HG02938 (cell line): ENCODE measurements at regions not wholly inside any gene's neighbourhood (a gene's known extent, or its start where the extent isn't known, plus 50 kb on each side); places are given as distances from the start of the nearest gene placed in this dataset.

ENCODE experiments used
- ATAC-seq: cut with Tn5 transposase; IDR thresholded peaks from one replicate; pipeline ENCODE4 v1.9.1; 2021; ENCODE audit warnings: mild to moderate bottlenecking, moderate library complexity; ENCODE audit not compliant: unreplicated experiment

- ATAC-seq: no peak
Observed at GRCh38 chr2:155099784-155100183, 401.3 kb downstream of the KCNJ3 start.

- ATAC-seq: no peak
Observed at GRCh38 chr2:155095613-155096012, 397.1 kb downstream of the KCNJ3 start.

GRCh38 chr2:155080373-155080772, 381.9 kb downstream of the KCNJ3 start:
- ATAC-seq: no peak

GRCh38 chr2:155070489-155070888, 372.0 kb downstream of the KCNJ3 start:
- no peak for ATAC-seq

- ATAC-seq: no peak
Observed at GRCh38 chr2:155062922-155063258, 364.4 kb downstream of the KCNJ3 start.

- no peak for ATAC-seq
Observed at GRCh38 chr2:155062250-155062921, 363.9 kb downstream of the KCNJ3 start.

- no peak for ATAC-seq
Observed at GRCh38 chr2:155060896-155061295, 362.4 kb downstream of the KCNJ3 start.

- ATAC-seq: no peak
Observed at GRCh38 chr2:155054712-155055111, 356.2 kb downstream of the KCNJ3 start.

GRCh38 chr2:155043097-155043496, 344.6 kb downstream of the KCNJ3 start:
- ATAC-seq: no peak

- no peak for ATAC-seq
Observed at GRCh38 chr2:155035308-155035707, 336.8 kb downstream of the KCNJ3 start.

GRCh38 chr2:155033652-155034051, 335.2 kb downstream of the KCNJ3 start:
- ATAC-seq: no peak

GRCh38 chr2:155030296-155030695, 331.8 kb downstream of the KCNJ3 start:
- no peak for ATAC-seq

- ATAC-seq: no peak
Observed at GRCh38 chr2:155026651-155027174, 328.2 kb downstream of the KCNJ3 start.

GRCh38 chr2:155023674-155024073, 325.2 kb downstream of the KCNJ3 start:
- ATAC-seq: no peak

GRCh38 chr2:155022531-155022930, 324.0 kb downstream of the KCNJ3 start:
- ATAC-seq: no peak

GRCh38 chr2:155021618-155022017, 323.1 kb downstream of the KCNJ3 start:
- no peak for ATAC-seq

GRCh38 chr2:155020246-155020645, 321.8 kb downstream of the KCNJ3 start:
- ATAC-seq: no peak

GRCh38 chr2:155010925-155011324, 312.4 kb downstream of the KCNJ3 start:
- ATAC-seq: no peak

- ATAC-seq: no peak
Observed at GRCh38 chr2:154995361-154995760, 296.9 kb downstream of the KCNJ3 start.

GRCh38 chr2:154992826-154993225, 294.3 kb downstream of the KCNJ3 start:
- ATAC-seq: no peak

- ATAC-seq: peak; percentile 58
Observed at GRCh38 chr2:154978710-154979109, 280.2 kb downstream of the KCNJ3 start.

GRCh38 chr2:154978244-154978643, 279.7 kb downstream of the KCNJ3 start:
- ATAC-seq: no peak

GRCh38 chr2:154974041-154974440, 275.5 kb downstream of the KCNJ3 start:
- peak; percentile 61 for ATAC-seq
